ENCODE measurements at regions not wholly inside any gene's neighbourhood (a gene's known extent, or its start where the extent isn't known, plus 50 kb on each side); places are given as distances from the start of the nearest gene placed in this dataset.
"Not testable (repeated sequence)": the region's sequence is repeated elsewhere in the genome, so short reads cannot be mapped to it uniquely, and the experiment has no call there.

DNA sequence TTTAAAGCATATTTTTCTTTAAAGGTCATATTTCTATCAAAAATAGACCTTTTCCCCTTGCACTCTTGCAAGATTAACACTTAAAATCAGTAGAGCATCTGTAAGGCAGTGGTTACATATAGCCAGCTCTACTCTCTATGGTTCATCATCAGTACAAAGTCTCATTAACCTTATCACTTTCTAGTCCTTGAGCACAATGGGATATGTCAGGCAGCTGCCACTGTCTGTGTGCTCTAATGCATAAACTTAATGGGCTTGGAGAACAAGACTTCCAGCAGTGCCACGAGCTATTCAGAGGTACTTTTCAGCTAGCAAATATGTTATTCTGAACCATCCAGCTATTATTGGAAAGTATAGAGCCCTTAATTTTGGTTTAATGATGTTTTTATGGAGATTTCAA is 393.7 kb downstream of the GASK1B start:
- DNase-seq (ENCODE audit: low spot score), result no peak

- DNase-seq (ENCODE audit: low spot score), result no peak
Measured at GRCh38 chr4:157776930-157777528, 395.8 kb downstream of the GASK1B start.

GRCh38 chr4:157775971-157776370 is 396.9 kb downstream of the GASK1B start:
- no peak for DNase-seq (ENCODE audit: low spot score)

- DNase-seq (ENCODE audit: low spot score), result no peak
Measured at GRCh38 chr4:157772907-157773306, 399.9 kb downstream of the GASK1B start.

GRCh38 chr4:157768419-157768818 is 404.4 kb downstream of the GASK1B start:
- no peak for DNase-seq (ENCODE audit: low spot score)

GRCh38 chr4:157763490-157763889 is 409.3 kb downstream of the GASK1B start:
- no peak for DNase-seq (ENCODE audit: low spot score)

DNA sequence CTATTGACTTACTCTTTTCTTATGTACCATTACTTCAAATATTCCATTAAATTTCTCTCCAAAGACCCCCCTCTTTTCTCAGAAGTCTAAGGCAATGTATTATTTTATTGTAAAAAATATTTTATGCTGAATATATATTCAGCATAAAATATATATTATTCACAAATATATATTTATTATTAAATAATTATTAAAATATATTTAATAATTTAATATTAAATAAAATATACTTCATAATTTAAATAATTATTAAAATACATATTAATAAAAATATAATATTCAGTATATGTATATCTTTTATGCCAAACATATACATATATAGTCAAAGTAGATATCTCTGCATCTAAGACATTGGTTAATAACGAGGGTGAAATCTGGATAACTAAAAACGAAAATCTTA is 418.4 kb downstream of the GASK1B start:
- DNase-seq (ENCODE audit: low spot score), result no peak

DNA sequence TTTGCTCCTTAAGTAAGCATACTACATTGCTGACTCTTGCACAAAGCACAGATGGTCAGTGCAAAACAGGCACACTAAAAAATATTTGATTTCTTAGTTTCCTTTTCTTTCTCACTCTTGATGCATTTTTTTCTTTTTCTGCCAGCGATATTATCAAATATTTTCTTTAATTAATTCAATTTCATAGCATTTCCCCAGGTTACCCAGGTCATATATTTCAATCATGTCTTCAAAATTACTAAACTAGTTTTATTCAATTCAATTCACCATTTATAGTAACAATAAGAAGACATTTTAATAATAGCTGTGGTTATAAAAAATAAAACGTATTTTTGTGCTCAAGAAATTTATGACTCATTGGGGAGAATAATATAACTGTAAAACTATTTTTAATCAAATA is 421.2 kb downstream of the GASK1B start:
- no peak for DNase-seq (ENCODE audit: low spot score)

DNA sequence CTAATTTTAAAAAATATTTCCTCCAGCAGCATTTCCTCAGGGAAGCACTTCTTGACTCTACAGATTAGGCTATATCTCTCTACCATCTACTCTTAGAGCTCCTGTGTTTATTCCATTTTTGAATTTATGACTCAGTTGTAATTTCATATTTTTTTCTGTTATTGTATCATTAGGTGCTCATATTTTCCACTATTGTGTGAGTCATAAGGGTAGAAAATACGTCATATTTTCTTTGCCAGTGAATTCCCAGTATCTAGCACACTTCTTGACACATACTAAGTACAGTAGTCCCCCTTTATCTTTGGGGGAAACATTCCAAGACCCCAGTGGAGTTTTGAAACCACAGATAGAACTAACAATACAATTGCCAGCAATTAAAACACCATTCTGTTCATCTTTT is 431.2 kb downstream of the GASK1B start:
- no peak for DNase-seq (ENCODE audit: low spot score)

DNA sequence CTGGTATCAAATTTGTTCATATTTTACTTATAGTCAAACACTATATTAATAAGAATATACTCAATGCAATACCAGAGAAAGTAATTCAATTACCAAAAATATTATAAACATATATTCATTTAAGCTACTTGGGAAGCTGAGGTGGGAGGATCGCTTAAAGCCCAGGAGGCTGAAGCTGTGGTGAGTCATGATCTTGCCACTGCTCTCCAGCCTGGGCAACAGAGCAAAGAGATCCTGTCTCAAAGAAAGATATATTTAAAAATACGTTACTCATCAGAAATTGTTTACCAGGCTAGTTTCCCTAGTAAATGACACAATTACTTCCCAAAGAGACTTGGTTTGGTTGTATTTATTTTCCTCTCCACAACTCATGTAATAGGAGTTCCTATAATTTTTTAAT is 433.6 kb downstream of the GASK1B start:
- no peak for DNase-seq (ENCODE audit: low spot score)

DNA sequence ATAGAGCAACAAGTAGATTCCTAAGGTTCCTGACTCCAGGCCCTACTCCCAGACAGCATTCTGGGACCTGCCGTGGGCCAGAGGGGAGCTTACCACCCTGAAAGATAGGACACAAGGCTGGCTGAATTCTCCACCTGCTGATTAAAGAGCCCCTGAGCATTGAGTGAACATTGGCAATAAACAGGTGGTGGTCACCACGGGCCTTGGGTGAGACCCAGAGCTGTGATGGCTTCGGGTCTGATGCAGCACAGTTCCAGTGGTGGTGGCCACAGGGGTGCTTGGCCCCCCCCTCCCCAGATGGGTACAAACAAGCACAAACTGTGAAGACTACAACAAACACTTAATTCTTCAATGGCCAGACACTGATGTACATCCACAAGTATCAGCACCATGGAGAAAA is 444.6 kb downstream of the GASK1B start:
- no peak for DNase-seq (ENCODE audit: low spot score)

DNA sequence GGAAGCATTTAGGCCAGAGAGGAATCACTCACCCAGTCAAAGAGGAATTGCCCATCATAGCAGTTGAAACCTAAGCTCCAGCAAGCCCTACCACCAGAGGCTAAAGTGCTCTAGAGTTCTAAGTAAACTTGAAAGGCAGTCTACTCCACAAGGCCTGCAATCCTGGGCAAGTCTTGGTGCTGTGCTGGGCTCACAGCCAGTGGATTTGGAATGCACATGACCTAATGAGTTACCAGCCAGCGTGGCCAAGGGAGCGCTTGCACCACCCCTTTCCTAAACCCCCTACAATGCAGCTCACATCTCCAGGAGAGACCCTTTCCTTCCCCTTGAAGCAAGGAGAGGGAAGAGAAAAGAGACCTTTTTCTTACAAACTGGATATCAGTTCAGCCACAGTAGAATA is 445.7 kb downstream of the GASK1B start:
- no peak for DNase-seq (ENCODE audit: low spot score)

DNA sequence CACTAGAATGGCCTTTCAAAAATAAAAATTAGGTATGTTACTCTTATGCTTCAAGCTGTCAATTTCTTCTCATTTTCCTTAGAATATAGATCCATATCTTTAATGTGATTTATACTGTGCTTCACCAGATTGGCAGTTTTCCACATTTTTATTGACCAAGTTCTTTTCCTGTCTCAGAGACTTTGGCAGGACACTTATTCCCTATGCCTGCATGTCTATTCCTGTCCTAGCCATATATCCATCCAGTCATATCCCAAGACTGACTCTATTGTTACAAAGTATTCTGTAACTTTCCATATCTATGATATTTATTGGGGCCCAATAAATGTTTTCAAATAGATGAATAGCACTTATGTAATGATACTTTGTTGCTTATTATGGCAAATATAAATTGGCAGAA is 450.7 kb downstream of the GASK1B start:
- DNase-seq (ENCODE audit: low spot score), result no peak

- DNase-seq (ENCODE audit: low spot score), result no peak
Measured at GRCh38 chr4:157713342-157713741, 459.5 kb downstream of the GASK1B start.

GRCh38 chr4:157706155-157706554 is 466.7 kb downstream of the GASK1B start:
- no peak for DNase-seq (ENCODE audit: low spot score)

DNA sequence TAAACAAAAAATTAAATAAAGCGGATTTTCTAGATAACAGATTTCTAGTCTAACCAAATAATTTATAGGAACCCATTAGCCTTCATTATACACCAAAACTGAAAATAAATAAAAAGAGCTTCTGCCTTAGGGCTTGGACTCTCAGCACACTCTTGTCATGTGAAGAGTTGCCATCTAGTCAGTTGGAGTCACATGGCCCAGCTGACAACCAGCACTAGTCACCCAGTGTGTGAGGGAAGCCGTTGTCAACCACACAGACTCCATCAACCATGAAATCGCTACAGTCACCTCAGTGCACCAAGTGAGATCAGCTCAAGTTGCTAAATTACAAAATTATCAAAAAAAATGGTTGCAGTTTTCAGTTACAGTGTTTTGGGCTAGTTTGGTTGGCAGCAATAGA is 470.0 kb downstream of the GASK1B start:
- DNase-seq (ENCODE audit: low spot score), result no peak

DNA sequence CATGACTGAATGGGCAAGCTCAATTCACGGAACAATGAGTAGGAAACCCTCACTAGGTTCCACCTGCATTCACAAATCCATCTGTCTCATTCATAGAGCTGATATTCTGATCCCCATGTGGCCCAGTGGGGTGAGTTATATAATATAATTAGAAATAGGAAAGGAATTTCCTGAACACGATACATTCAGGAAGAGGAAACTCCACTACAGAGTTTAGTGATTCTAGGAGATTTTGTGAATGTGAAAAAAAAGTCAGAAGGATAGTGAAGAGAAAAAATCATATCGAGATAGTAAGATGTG is 471.2 kb downstream of the GASK1B start:
- no peak for DNase-seq (ENCODE audit: low spot score)

DNA sequence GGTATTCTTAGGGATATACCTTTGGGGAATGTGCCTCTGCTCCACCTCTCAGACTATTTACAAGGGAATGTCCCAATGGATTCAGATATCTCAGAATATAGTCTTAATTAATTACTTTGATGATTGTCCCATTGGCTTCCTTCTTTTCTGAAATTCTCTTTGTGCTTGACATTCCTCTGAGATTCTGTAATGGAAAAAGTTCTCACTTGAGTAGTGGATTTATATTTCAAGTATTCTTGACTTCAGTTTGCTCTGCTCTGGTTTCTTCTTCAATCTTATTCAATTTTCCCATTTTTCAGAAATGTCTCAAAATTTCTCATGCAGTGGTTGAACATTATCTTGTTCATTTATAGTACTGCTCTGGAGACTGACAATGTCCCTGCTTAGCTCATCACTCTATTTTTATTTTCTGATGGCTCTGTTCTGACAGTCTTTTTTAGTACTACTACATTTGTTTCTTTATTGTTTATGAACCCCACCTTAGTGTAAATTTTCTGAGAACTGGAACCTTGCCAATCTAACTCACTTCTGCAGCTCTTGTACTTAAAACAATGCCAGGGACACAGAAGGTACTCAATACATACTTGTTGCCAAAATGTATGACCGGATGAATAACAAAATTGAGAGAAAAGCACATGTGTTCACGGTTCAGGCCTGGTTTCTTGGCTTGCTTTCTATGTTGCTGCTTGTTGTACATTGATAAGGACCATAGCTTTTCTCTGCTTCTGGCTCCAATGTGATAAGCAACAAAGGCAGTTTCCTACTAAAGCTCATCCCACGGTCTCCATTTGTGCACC is 471.7 kb downstream of the GASK1B start:
- no peak for DNase-seq (ENCODE audit: low spot score)

DNA sequence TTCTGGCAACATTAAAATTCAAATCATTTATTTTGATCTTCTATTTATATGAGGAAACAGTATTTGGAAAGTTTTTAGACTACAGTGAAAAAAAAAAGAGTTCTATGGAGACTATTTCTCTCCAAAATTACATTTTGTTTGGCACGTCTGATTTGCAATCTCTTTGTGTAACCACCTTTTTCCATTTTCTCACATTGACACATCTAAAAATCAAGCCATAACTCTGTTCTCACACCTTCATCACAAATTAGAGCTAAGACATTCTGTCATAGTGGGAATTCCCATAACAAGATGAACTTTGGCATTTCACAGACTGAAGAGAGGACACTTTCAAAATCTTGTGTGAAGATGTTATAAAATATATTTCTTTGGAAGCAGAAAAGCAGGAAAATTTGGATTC is 468.9 kb downstream of the GRIA2 start:
- no peak for DNase-seq (ENCODE audit: low spot score)

DNA sequence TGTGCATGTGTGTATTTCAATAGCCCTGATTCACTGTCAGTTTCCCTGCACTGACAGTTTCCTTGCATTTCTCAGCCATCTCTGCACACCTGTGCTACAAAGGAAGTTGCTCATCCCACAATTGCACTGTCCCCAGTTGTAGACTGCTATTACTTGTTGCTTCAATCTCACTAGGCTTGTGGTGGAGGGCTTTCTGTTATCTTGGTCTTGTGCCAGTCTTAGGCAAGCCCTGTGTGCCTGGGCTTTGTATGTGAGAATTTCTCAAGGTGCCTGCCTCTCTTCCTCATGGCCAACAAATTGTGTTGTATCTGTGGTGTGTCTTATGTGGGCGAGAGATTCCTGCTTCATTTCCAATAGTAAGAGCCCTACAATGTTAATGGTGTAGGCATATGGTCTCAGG is 467.4 kb downstream of the GRIA2 start:
- DNase-seq (ENCODE audit: low spot score), result no peak

DNA sequence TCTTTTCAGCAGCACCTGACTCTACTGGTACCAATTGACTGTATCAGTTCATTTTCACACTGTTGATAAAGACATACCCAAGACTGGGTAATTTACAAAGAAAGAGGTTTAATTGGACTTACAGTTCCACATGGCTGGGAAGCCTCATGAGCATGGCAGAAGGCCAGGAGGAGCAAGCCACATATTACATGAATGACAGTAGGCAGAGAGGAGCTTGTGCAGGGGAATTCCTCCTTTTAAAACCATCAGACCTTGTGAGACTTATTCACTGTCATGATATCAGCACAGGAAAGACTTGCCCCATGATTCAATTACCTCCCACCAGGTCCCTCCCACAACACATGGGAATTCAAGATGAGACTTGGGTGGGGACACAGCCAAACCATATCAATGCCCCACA is 458.8 kb downstream of the GRIA2 start:
- not testable (repeated sequence) for DNase-seq (ENCODE audit: low spot score)

GRCh38 chr4:157678478-157678877 is 457.9 kb downstream of the GRIA2 start:
- DNase-seq (ENCODE audit: low spot score), result no peak

DNA sequence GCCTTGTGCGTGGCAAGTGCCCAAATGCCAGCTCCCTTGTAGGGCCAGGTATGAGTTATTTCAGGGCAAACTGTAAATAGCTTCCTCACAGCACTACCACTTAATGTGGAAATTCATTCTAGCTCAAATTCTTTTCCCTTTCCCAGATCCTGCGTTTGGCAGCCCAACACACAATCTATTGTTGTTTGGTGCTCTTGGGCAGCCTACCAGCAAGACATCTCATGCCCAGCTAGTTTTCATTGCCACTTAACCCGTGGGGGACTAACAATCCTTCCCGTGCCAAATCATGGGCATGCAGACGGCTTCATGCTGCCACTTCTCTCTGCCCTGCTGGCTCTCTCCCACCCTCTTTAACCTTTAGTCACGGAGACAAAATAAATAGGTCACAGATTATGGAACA is 454.2 kb downstream of the GRIA2 start:
- no peak for DNase-seq (ENCODE audit: low spot score)

GRCh38 chr4:157667836-157668235 is 447.3 kb downstream of the GRIA2 start:
- no peak for DNase-seq (ENCODE audit: low spot score)
